IMR-90 (cell line): ENCODE measurements at regions not wholly inside any gene's neighbourhood (a gene's known extent, or its start where the extent isn't known, plus 50 kb on each side); places are given as distances from the start of the nearest gene placed in this dataset.
A peak's percentile ranks its signal among the peaks of the same experiment; 100 is the strongest.

ENCODE experiments used
- ATAC-seq: fragments of 200-7000 bp; cut with Tn5 transposase; 2 replicates; pipeline ENCODE4 v1.9.1; 2020; ENCODE audit warnings: low read depth, mild to moderate bottlenecking, moderate library complexity
- BruUV-seq: library from RNA; stranded (reverse); fragments of 400-500 nt; replicated peaks from 2 replicates; lab custom pipeline; 2021; lab: Mats Ljungman, UMichigan
- CTCF ChIA-PET: fragments of 300-600 bp; formaldehyde crosslinking; extraction: SDS; loops from one replicate; lab custom pipeline; 2021; ENCODE audit warnings: antibody characterized with exemption; lab: Yijun Ruan, JAX
- POLR2A ChIA-PET: fragments of 300-600 bp; sonication (Branson Sonifier 250); formaldehyde crosslinking; loops from one replicate; lab custom pipeline; 2022; ENCODE audit warnings: antibody characterized with exemption; ENCODE audit not compliant: unreplicated experiment; lab: Charles Lee
- DNase-seq: peaks from one replicate; pipeline ENCODE4 v3.0.0; 2013
- H2AFZ ChIP-seq: replicated peaks from 2 replicates; pipeline ENCODE3; 2013; ENCODE audit warnings: low read length, mild to moderate bottlenecking; ENCODE audit not compliant: poor library complexity
- H2AK5ac ChIP-seq: 2 replicates; pipeline ENCODE4 v1.6.1; 2013; ENCODE audit warnings: low read depth, low read length, inconsistent platforms
- H2AK9ac ChIP-seq: replicated peaks from 2 replicates; pipeline ENCODE3; 2013; ENCODE audit warnings: mild to moderate bottlenecking, low read depth, low read length, moderate library complexity; ENCODE audit not compliant: poor library complexity
- H2BK120ac ChIP-seq: 2 replicates; pipeline ENCODE4 v1.6.1; 2013; ENCODE audit warnings: low read depth, low read length, inconsistent platforms
- H2BK15ac ChIP-seq: 3 replicates; pipeline ENCODE4 v1.6.1; 2013; ENCODE audit warnings: low read depth, low read length, inconsistent platforms
- H2BK20ac ChIP-seq: 2 replicates; pipeline ENCODE4 v1.6.1; 2013; ENCODE audit warnings: low read depth, mild to moderate bottlenecking, inconsistent platforms, low read length, moderate library complexity
- H2BK5ac ChIP-seq: 2 replicates; pipeline ENCODE4 v1.6.1; 2013; ENCODE audit warnings: mild to moderate bottlenecking, low read depth, low read length, inconsistent platforms; ENCODE audit not compliant: poor library complexity, severe bottlenecking
- H3K14ac ChIP-seq: replicated peaks from 2 replicates; pipeline ENCODE4 v1.6.1; 2013; ENCODE audit warnings: low read depth, low read length, inconsistent platforms
- H3K18ac ChIP-seq: 2 replicates; pipeline ENCODE4 v1.6.1; 2013; ENCODE audit warnings: low read depth, low read length, control low read depth
- H3K23ac ChIP-seq: 2 replicates; pipeline ENCODE4 v1.6.1; 2013; ENCODE audit warnings: low read depth, low read length, inconsistent platforms
- H3K27ac ChIP-seq: 2 replicates; pipeline ENCODE4 v1.5.1; 2013; ENCODE audit warnings: mild to moderate bottlenecking, control low read depth, low read length; ENCODE audit not compliant: insufficient read depth
- H3K27me3 ChIP-seq: 2 replicates; pipeline ENCODE4 v1.6.1; 2013; ENCODE audit warnings: low read length; ENCODE audit not compliant: control insufficient read depth, insufficient read depth
- H3K36me3 ChIP-seq: 2 replicates; pipeline ENCODE4 v1.6.1; 2013; ENCODE audit warnings: low read length, mixed read lengths; ENCODE audit not compliant: control insufficient read depth, insufficient read depth
- H3K4ac ChIP-seq: 2 replicates; pipeline ENCODE4 v1.6.1; 2013; ENCODE audit warnings: low read depth, low read length, inconsistent platforms
- H3K4me1 ChIP-seq: 2 replicates; pipeline ENCODE4 v1.6.1; 2013; ENCODE audit warnings: low read length, mixed read lengths; ENCODE audit not compliant: control insufficient read depth, insufficient read depth
- H3K4me2 ChIP-seq: 2 replicates; pipeline ENCODE4 v1.6.1; 2013; ENCODE audit warnings: low read depth, mild to moderate bottlenecking, control low read depth, low read length, moderate library complexity
- H3K4me3 ChIP-seq: 2 replicates; pipeline ENCODE4 v1.5.1; 2013; ENCODE audit warnings: low read depth, mild to moderate bottlenecking, control low read depth, low read length, moderate library complexity; ENCODE audit not compliant: insufficient read depth
- H3K56ac ChIP-seq: 2 replicates; pipeline ENCODE4 v1.6.1; 2013; ENCODE audit warnings: low read length, inconsistent platforms; ENCODE audit not compliant: insufficient read depth; ENCODE audit errors: extremely low read depth
- H3K79me1 ChIP-seq, 2 experiments: 2 replicates each; pipeline ENCODE4 v1.6.1; 2013; ENCODE audit warnings: low read length in 2 of 2, inconsistent platforms in 1 of 2, low read depth in 1 of 2
- H3K9ac ChIP-seq: 2 replicates; pipeline ENCODE4 v1.6.1; 2013; ENCODE audit warnings: low read depth, low read length, control low read depth
- H3K9me1 ChIP-seq: 2 replicates; pipeline ENCODE4 v1.6.1; 2013; ENCODE audit warnings: low read length, inconsistent platforms; ENCODE audit not compliant: insufficient read depth
- H3K9me3 ChIP-seq: 2 replicates; pipeline ENCODE4 v1.6.1; 2013; ENCODE audit warnings: low read length; ENCODE audit not compliant: control insufficient read depth, insufficient read depth
- H4K20me1 ChIP-seq: 2 replicates; pipeline ENCODE4 v1.6.1; 2013; ENCODE audit warnings: low read length, inconsistent platforms; ENCODE audit not compliant: insufficient read depth
- H4K5ac ChIP-seq: 2 replicates; pipeline ENCODE4 v1.6.1; 2013; ENCODE audit warnings: mild to moderate bottlenecking, low read depth, low read length, control low read depth
- H4K8ac ChIP-seq, 2 experiments: 2 replicates each; pipeline ENCODE4 v1.6.1; 2013; ENCODE audit warnings: low read depth in 2 of 2, low read length in 2 of 2, control low read depth in 1 of 2, inconsistent platforms in 1 of 2
- H4K91ac ChIP-seq: 2 replicates; pipeline ENCODE4 v1.6.1; 2013; ENCODE audit warnings: low read depth, low read length, inconsistent platforms; ENCODE audit not compliant: insufficient read depth
- BHLHE40 ChIP-seq: fragments of 150-350 bp; IDR thresholded peaks from 2 replicates; pipeline ENCODE4 v1.6.1; 2016; ENCODE audit warnings: mild to moderate bottlenecking, low read depth, low read length
- CEBPB ChIP-seq: IDR thresholded peaks from 2 replicates; pipeline ENCODE4 v1.6.1; 2012; ENCODE audit warnings: low read depth, low read length, improper control_type of control experiment
- NFE2L2 ChIP-seq: fragments of 150-350 bp; IDR thresholded peaks from 2 replicates; pipeline ENCODE4 v1.6.1; 2016; ENCODE audit warnings: low read depth, mild to moderate bottlenecking, low read length
- RFX5 ChIP-seq: IDR thresholded peaks from 2 replicates; pipeline ENCODE4 v1.8.0; 2012; ENCODE audit warnings: low read depth, mild to moderate bottlenecking, low read length, moderate library complexity
- WGBS, 2 experiments: methylation state at CpG; one replicate each; pipeline versions ENCODE4 v1.1.5 to v1.1.7; 2013; ENCODE audit warnings: missing lambda C conversion rate in 2 of 2; ENCODE audit not compliant: insufficient read length in 1 of 2; ENCODE audit errors: extremely low coverage in 2 of 2; 5-methylcytosine and 5-hydroxymethylcytosine counted together
- dilution Hi-C: fragments of 300-500 bp; cut with HindIII; formaldehyde crosslinking; loops from one replicate; pipeline ENCODE4 v1.14.3; 2018; ENCODE audit warnings: low sequenced_read_pairs; ENCODE audit not compliant: unreplicated experiment
- in situ Hi-C: fragments of 300-500 bp; cut with MboI; formaldehyde crosslinking; loops from 3 replicates; pipeline ENCODE4 v1.14.3; 2019; ENCODE audit warnings: low sequenced_read_pairs, inconsistent platforms, mixed read lengths
- intact Hi-C: fragments of 100-400 bp; cut with micrococcal nuclease; formaldehyde crosslinking; loops from 2 replicates; pipeline ENCODE4 v1.10.0; 2022

GRCh38 chr10:43879162-43879561 lies 230.5 kb upstream of the ZNF32 start:
- peak overlapping the region; percentile 90 for H4K91ac ChIP-seq
- no peaks in the 10 kb centered on the region for H3K79me1 ChIP-seq
- DNase-seq (no peak), ATAC-seq (no peak)
- H2AK5ac ChIP-seq = peak overlapping the region; percentile 83
- intact Hi-C loops = no loop called here
- peak overlapping the region; percentile 61; the same call in 1 of the 2 replicates for H4K5ac ChIP-seq
- in situ Hi-C loops = no loop called here
- no peaks in the 10 kb centered on the region for H3K36me3 ChIP-seq
- dilution Hi-C loops = no loop called here
- no peak overlapping the region; the same call in 1 of the 2 replicates for H3K27ac ChIP-seq
- peak overlapping the region; percentile 76 for H3K4ac ChIP-seq
- H2AFZ ChIP-seq = peak overlapping the region; percentile 89
- WGBS, 2 experiments = no CpG with 5 or more reads among the region's 7 CpGs
- no peak overlapping the region for H3K4me3 ChIP-seq
- H3K27me3 ChIP-seq = no peaks in the 10 kb centered on the region
- BruUV-seq = no TSS peak
- H3K56ac ChIP-seq = no peak overlapping the region; the same call in 1 of the 2 replicates
- H3K18ac ChIP-seq = no peak overlapping the region
- H3K14ac ChIP-seq = peak overlapping the region; percentile 90; the same call in 1 of the 2 replicates
- peaks cover 14% of the 10 kb centered on the region for H3K4me1 ChIP-seq
- no peaks in the 10 kb centered on the region for H4K20me1 ChIP-seq
- no peak overlapping the region for H3K9ac ChIP-seq
- H2BK5ac ChIP-seq = peak overlapping the region; percentile 59
- CTCF ChIA-PET = no interaction called here
- H4K8ac ChIP-seq = peak overlapping the region; percentile 78 to 92
- H2BK15ac ChIP-seq = peak overlapping the region; percentile 81; the same call in 1 of the 3 replicates
- H3K9me1 ChIP-seq = peaks cover 17% of the 10 kb centered on the region
- H2AK9ac ChIP-seq = no peak overlapping the region
- no peaks in the 10 kb centered on the region for H3K9me3 ChIP-seq
- H3K4me2 ChIP-seq = no peak overlapping the region
- H2BK20ac ChIP-seq = peak overlapping the region; percentile 82
- POLR2A ChIA-PET = no interaction called here
- peak overlapping the region; percentile 94 for H2BK120ac ChIP-seq
- TF ChIP-seq CEBPB (no peak), RFX5 (no peak), BHLHE40 (no peak), NFE2L2 (no peak)
- 0 out of 2 replicates have a peak overlapping the region, but pooled peaks have one; percentile 6 for H3K23ac ChIP-seq
